D341Med (cell line): ENCODE measurements at regions not wholly inside any gene's neighbourhood (a gene's known extent, or its start where the extent isn't known, plus 50 kb on each side); places are given as distances from the start of the nearest gene placed in this dataset.
A peak's percentile ranks its signal among the peaks of the same experiment; 100 is the strongest.
"Not testable (repeated sequence)": the region's sequence is repeated elsewhere in the genome, so short reads cannot be mapped to it uniquely, and the experiment has no call there.

Experiments
- DNase-seq: peaks from one replicate; pipeline ENCODE4 v3.0.0; 2012; ENCODE audit warnings: low spot score

DNA sequence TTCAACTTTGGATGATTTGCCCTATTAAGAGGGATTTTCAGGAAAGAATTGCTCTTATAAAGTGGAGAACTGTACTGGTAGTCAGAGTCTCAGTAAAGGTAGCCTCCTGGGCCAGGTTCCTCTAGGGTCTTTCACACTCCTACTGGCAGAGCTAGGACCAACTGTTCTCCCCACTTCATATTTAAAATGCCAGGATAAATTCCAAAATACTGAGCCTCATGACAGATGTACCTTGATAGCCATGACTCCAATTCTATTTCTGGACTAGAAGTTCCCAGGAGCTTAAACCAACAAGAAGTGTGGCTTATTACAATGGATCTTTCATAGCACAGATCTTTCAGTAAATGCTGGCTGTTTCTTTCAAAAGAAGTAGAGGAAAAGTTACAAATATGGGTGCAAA lies 126.5 kb downstream of the C12orf75 start:
- no peak for DNase-seq

DNA sequence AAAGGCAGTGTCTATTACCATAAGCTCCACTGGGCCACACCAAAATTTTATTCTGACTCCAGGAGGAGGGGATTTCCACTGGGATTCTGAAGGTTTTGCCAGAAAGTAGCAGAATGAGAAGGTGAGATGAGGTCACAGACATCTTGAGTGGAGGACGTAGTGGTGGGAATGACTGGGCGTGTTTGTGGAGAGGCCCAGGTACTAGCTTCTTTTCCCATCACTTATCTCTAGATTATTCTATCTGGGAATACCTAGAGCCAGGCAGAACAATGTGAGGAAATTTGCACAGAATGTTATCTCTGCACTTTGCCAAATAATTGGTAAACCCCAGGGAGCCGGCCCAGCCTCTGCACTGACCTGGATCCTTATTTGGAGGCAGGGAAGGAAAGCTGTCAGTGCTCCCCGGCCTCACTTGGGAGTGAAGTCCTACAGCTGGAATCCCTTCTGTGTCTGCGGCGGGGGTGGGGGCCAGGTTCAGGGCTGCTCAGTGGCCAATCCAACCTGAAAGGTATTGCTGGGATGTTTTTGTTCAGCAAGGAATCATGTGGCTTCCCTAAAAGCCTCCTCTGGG lies 129.4 kb downstream of the C12orf75 start:
- no peak for DNase-seq

DNA sequence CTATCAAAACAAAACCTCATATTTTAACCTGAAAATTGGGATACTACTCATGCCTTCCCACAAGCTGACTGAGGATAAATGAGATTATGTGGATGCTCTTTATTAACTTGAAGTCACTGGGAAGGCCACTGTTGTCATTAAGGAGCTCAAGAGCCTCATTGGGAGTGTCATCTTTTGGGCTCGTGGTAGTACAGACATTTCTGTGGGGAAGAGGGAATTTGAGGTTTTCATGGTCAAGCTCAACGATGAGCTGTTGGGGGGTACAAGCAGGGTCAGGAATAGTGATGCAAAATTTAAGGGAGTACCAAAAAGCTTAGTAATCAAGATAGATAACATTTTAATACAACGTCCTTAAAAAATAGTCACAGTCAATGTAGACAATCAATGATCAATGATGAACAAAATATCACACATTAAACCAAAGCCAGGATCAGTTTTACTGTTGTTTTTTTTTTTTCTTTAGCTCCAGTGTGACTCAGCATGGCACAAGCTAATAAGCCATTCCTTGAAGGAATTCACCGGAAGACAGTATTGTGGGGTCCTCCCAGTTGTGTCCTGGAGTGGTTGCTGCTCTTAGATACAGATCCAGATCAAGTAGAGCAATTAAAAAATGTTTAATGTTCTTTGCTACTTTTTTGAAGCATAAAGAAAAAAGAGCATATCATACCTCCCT lies 130.9 kb downstream of the C12orf75 start:
- no peak for DNase-seq

GRCh38 chr12:105461944-105462762 lies 131.7 kb downstream of the C12orf75 start:
- no peak for DNase-seq

DNA sequence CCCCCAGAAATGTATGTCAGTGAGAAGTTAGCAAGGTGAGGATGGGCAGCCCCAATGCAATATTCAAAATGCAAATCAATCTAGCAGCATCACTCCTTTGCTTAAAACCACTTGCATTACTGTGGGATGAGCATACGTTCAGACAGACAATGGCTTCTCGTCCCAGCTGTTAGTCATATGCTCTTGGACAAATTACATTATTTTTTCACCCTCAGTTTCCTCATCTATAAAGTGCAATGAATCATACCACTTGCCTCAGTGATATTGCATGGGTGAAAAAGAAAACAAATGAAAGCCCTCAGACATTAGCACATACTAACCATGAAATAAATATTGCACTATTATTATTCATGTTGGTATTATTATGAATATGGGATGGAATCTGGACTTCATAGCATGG lies 132.3 kb downstream of the C12orf75 start:
- DNase-seq: no peak

GRCh38 chr12:105464406-105464805 lies 133.9 kb downstream of the C12orf75 start:
- DNase-seq: peak; percentile 71

DNA sequence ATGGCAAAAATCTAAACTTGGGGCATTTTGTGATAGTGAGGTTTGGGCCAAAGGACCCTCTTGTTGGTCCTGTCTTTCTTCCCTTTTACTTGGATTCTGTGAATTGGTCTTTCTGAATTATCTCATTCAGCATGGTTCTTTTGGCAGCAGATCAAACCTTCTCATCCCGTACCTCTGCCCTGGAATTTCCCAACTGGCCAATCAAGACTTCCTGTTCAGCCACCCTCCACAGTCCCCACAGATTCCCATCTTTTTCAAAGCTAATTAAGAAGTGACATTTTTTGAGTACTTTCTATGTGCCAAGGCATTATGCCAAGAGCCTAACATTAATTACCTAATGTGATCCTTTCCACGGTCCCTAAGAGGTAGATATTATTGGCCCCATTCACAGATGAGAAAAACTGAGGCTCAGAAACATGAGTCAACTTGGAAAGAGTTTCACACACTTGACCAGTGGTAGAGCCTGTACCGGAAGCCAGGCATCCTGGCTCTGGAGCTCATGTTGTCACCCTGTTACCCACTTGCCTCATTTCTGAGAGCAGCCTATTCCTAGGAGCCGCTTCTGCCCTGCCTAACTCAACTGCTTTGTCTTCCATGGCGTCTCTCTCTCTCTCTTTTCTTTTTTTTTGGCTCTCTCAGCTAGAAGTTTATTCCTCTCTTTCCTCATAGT lies 135.9 kb downstream of the C12orf75 start:
- DNase-seq: no peak

DNA sequence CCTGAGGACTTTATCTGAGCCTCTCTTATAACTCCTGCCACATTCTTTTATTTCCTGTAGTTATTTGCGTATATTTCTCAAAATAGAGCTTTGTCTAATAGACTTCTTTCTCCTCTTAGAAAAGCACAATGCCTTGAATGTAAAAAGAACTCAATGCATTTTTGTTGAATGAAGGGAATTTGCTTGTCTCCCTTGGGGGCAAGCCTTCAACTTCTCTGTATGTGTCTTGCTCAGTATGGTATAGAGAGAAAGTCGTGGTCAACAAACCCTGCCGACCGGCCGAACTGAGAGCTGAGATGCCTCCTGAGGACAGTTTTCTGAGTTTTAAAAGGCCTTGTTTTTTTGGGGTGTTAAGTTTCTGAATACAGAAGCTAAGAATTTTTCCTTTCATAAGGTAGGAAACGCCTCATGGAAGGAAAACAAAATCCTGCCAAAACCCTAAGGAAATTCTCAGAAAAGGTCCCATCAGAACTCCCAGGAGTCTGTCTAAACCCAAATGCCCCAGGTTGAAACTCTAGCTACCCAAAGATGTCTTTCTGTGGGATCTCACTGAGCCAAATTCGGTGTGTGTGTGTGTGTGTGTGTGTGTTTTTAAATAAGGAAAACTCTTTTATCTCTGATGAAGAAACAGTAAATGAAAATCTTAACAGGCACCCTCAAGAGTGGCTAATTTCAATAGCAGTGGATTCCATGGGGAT lies 136.6 kb downstream of the C12orf75 start:
- no peak for DNase-seq

- DNase-seq: no peak
These were observed 137.3 kb downstream of the C12orf75 start for GRCh38 chr12:105467710-105468366.

DNA sequence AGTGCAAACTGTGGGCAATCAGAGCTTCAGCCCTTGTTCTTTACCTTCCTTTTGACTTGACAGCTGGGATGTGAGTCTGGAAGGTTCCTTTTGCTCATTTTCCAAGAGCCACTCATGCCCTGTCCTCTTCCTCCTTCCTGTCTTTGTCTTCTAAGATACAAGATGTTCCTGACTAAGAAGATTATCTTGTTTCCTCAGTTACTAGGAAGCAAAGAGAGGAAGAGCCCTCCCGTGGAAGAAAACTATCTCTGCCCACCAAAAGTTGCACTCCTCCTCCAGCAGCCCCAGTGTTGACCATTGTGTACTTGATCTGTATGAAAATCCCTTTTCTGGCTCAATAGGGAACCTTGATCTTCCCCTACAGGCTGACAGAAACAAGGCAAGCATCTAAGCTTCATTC lies 138.0 kb downstream of the C12orf75 start:
- DNase-seq: no peak

DNA sequence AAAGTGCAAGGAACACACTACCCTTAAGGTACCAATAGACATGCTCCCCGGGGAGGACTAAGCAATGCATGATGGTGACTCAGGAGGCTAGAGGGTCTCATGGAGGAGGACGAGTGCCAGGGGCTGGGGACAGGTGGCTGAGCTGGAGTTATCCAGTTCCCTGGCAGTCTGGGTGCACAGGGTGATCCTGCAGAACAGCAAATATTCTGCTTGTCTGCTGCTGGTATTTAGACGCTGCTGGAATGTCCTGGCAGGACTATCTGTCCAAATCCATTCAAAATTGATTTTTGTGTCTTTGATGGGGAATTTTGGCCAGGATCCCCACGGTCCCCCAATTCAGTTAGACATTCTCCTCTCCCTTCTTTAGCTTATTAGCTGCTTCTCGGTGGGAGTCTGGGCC lies 138.7 kb downstream of the C12orf75 start:
- DNase-seq: no peak

- DNase-seq: no peak
These were observed 139.2 kb downstream of the C12orf75 start for GRCh38 chr12:105469701-105470100.

DNA sequence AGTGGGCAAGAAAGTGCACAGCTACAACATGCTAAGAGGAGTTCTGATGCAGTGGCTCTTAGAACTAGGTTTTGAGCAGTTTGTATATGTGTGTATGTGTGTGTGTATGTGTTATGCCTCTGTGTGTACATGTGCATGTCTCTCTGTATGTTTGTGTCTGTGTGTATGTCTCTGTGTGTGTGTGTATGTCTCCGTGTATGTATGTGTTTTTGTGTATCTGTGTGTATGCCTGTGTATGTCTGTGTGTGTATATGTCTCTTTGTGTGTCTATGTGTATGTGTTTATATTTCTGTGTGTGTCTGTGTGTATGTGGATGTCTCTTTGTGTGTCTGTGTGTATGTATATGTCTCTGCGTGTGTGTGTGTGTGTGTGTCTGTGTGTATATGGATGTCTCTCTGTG lies 139.6 kb downstream of the C12orf75 start:
- DNase-seq: no peak

DNA sequence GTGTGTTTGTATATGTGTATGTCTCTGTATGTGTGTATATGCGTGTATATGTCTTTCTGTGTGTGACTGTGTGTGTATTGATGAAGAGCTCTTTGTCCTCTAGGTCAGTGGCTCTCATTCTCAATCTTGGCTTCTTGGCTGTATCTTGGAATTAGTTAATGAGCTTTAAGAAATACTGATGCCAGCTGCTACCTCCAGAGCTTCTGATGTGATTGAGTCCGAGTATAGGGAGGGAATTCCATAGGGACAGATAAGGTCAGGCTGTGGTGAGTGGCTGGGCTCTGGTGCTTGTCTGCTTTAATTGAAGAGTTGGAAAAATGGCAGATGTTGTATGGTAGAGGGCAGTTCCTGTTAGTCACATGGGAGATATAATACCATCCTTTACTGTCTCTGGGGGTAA lies 140.1 kb downstream of the C12orf75 start:
- DNase-seq: no peak

- DNase-seq: no peak
These were observed 144.2 kb downstream of the C12orf75 start for GRCh38 chr12:105474672-105475071.

DNA sequence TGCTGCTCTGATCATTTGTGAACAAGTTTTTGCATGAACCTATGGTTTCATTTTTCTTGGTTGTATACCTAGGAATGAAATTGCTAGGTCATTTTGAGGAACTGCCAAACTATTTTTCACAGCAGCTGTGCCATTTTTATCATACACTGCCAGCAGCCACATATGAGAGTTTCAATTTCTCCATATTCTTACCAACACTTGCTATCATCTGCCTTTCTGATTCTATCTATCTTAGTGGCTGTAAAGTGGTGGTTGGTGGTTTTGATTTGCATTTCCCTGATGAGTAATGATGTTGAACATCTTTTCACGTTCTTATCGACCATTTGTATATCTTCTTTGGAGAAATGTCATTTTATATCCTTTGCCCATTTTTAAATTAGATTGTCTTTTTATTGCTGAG lies 146.1 kb downstream of the C12orf75 start:
- no peak for DNase-seq

DNA sequence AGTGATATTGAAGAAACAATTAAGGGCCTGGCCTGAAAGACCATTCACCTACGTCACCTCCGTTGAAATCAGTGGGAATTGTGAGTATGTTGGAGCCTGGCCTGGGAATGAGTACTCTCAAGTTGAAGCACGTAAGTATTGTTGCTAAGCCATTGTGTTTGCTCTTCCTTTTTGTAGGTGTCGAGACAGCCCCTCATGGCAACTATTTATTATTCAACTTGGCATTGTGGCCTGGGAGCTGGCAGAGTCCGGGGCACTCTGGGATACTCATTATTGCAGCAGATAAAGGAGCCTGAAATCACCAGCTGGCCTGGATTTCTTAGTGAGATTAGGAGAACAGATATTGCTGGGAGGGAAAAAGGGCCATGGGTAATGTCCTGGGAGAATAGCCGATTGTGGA lies 147.4 kb downstream of the C12orf75 start:
- peak; percentile 58 for DNase-seq

DNA sequence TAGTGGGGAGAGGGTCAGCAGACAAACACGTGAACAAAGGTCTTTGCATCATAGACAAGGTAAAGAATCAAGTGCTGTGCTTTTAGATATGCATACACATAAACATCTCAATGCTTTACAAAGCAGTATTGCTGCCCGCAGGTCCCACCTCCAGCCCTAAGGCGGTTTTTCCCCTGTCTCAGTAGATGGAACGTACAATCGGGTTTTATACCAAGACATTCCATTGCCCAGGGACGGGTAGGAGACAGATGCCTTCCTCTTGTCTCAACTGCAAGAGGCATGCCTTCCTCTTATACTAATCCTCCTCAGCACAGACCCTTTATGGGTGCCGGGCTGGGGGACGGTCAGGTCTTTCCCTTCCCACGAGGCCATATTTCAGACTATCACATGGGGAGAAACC lies 148.3 kb downstream of the C12orf75 start:
- DNase-seq: not testable (repeated sequence)

GRCh38 chr12:105479710-105480109 lies 149.2 kb downstream of the C12orf75 start:
- no peak for DNase-seq

DNA sequence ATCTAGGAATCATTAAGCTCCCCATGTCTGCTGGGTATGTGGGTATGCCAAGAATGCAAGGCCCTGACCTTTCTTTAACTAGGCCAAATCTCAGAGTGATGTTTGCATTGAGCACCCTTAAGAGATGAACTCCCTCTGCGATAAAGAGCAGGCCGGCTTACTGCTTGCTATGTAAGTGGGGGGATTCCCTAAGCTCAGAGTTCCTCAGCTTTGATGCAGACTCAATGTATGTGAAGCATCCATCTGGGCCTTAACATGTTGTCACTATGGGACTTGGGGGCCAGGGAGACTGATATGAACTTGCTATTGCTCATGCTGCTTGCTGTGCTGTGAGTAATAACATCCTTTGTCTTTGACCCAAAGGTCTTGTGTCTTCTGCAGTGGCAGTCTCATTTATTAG lies 149.7 kb downstream of the C12orf75 start:
- no peak for DNase-seq
